Coronary artery (tissue), 2 donors: ENCODE measurements at regions not wholly inside any gene's neighbourhood (a gene's known extent, or its start where the extent isn't known, plus 50 kb on each side); places are given as distances from the start of the nearest gene placed in this dataset.

ENCODE experiments used
- DNase-seq: peaks from one replicate; pipeline ENCODE4 v3.0.0-alpha.2; 2017; ENCODE audit warnings: low spot score
- H3K27ac ChIP-seq, 2 donors: fragments of 200-600 bp; sonication (generic); one replicate each; pipeline ENCODE4 v1.5.1; 2016 to 2019
- H3K4me3 ChIP-seq: fragments of 200-600 bp; sonication (generic); 2 replicates; pipeline ENCODE4 v1.5.1; 2016; ENCODE audit warnings: mild to moderate bottlenecking, moderate library complexity
- CTCF ChIP-seq: fragments of 200-600 bp; sonication (generic); IDR thresholded peaks from one replicate; pipeline ENCODE4 v1.5.1; 2019; ENCODE audit warnings: antibody characterized with exemption

- no peak for DNase-seq
- TF ChIP-seq CTCF = no peak
- H3K4me3 ChIP-seq = no peak overlapping the region
- H3K27ac ChIP-seq = no peak overlapping the region
Observed at GRCh38 chr3:166785876-166786275, 594.2 kb downstream of the ZBBX start.

GRCh38 chr3:166783206-166783605 is 596.9 kb downstream of the ZBBX start:
- no peak overlapping the region for H3K4me3 ChIP-seq
- DNase-seq = no peak
- TF ChIP-seq CTCF = no peak
- no peak overlapping the region for H3K27ac ChIP-seq

GRCh38 chr3:166764698-166765318 is 615.3 kb downstream of the ZBBX start:
- TF ChIP-seq CTCF = no peak
- DNase-seq = no peak
- H3K27ac ChIP-seq = no peak overlapping the region
- H3K4me3 ChIP-seq = no peak overlapping the region

- no peak for TF ChIP-seq CTCF
- H3K27ac ChIP-seq = no peak overlapping the region
- H3K4me3 ChIP-seq = no peak overlapping the region
- DNase-seq = no peak
Observed at GRCh38 chr3:166759736-166760513, 620.2 kb downstream of the ZBBX start.

- Histone ChIP-seq H3K4me3 (no peak overlapping the region), H3K27ac (no peak overlapping the region)
- TF ChIP-seq CTCF = no peak
- no peak for DNase-seq
Observed at GRCh38 chr3:166752214-166752613, 627.9 kb downstream of the ZBBX start.

- no peak overlapping the region for H3K4me3 ChIP-seq
- no peak for DNase-seq
- TF ChIP-seq CTCF = no peak
Observed at GRCh38 chr3:166743481-166744134, 636.5 kb downstream of the ZBBX start.

GRCh38 chr3:166734734-166735133 is 645.4 kb downstream of the ZBBX start:
- Histone ChIP-seq H3K27ac (no peak overlapping the region), H3K4me3 (no peak overlapping the region)
- no peak for DNase-seq
- no peak for TF ChIP-seq CTCF

More at GRCh38 chr3:166743481-166744134, 636.5 kb downstream of the ZBBX start:
- H3K27ac ChIP-seq = no peak overlapping the region
